ENCODE measurements at regions not wholly inside any gene's neighbourhood (a gene's known extent, or its start where the extent isn't known, plus 50 kb on each side); places are given as distances from the start of the nearest gene placed in this dataset.

DNA sequence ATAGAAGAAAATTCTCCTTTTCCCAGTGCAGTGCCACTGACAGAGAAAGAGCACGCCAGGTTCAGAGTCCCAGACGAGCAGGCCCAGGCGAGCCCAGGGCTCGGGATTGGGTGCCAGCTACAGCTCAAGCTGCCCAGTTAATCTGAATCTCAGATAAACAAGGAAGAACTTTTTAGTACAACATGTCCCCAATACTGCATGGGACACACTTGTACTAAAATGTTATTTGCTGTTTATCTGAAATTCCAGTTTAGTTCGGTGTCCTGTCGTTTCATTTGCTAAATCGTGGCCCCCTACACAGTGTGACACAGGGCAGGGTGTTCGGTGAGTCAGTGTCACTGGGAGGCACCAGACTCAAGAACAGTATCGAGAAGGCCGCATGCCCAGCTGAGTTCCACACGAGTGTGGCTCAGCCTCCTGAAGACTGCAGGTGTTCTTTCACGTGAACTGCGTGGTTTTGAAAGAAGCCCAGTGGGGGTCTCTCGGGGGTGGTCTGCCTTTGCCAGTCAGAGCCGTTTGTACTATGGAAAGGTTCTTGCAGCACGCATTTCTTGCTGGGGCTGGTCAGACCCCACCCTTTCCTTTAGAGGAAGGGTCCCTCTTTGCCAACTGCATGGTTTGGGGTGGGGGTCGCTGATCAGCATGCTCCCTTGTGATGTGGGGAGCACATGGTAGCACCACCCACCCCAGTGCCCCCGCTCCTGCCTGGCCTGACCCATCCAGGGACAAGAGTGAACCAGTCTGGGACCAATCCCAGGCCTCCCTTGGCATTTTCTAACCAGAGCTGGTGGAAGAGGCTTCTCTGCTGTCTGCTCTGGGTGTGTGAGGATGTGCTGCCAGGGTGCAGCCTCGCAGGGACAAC, 115.6 kb upstream of the B3GAT1 start:
- TF ChIP-seq, protein P1, sequence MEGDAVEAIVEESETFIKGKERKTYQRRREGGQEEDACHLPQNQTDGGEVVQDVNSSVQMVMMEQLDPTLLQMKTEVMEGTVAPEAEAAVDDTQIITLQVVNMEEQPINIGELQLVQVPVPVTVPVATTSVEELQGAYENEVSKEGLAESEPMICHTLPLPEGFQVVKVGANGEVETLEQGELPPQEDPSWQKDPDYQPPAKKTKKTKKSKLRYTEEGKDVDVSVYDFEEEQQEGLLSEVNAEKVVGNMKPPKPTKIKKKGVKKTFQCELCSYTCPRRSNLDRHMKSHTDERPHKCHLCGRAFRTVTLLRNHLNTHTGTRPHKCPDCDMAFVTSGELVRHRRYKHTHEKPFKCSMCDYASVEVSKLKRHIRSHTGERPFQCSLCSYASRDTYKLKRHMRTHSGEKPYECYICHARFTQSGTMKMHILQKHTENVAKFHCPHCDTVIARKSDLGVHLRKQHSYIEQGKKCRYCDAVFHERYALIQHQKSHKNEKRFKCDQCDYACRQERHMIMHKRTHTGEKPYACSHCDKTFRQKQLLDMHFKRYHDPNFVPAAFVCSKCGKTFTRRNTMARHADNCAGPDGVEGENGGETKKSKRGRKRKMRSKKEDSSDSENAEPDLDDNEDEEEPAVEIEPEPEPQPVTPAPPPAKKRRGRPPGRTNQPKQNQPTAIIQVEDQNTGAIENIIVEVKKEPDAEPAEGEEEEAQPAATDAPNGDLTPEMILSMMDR (IDR thresholded peaks at IDR 0.05), result no peak
- TF ChIP-seq SIN3A (IDR thresholded peaks at IDR 0.05; ENCODE audit: borderline replicate concordance, insufficient read depth, low read depth, low read length), result no peak
- TF ChIP-seq, protein P2, sequence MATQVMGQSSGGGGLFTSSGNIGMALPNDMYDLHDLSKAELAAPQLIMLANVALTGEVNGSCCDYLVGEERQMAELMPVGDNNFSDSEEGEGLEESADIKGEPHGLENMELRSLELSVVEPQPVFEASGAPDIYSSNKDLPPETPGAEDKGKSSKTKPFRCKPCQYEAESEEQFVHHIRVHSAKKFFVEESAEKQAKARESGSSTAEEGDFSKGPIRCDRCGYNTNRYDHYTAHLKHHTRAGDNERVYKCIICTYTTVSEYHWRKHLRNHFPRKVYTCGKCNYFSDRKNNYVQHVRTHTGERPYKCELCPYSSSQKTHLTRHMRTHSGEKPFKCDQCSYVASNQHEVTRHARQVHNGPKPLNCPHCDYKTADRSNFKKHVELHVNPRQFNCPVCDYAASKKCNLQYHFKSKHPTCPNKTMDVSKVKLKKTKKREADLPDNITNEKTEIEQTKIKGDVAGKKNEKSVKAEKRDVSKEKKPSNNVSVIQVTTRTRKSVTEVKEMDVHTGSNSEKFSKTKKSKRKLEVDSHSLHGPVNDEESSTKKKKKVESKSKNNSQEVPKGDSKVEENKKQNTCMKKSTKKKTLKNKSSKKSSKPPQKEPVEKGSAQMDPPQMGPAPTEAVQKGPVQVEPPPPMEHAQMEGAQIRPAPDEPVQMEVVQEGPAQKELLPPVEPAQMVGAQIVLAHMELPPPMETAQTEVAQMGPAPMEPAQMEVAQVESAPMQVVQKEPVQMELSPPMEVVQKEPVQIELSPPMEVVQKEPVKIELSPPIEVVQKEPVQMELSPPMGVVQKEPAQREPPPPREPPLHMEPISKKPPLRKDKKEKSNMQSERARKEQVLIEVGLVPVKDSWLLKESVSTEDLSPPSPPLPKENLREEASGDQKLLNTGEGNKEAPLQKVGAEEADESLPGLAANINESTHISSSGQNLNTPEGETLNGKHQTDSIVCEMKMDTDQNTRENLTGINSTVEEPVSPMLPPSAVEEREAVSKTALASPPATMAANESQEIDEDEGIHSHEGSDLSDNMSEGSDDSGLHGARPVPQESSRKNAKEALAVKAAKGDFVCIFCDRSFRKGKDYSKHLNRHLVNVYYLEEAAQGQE (IDR thresholded peaks at IDR 0.05; ENCODE audit: insufficient read depth in 1 of 2, low read depth in 2 of 2, low read length in 1 of 2), result no peak
- TF ChIP-seq POLR2AphosphoS5 (IDR thresholded peaks at IDR 0.05; ENCODE audit: low read depth, low read length), result no peak

Data from Panc1 (cell line).